Loucy (cell line): ENCODE measurements at regions not wholly inside any gene's neighbourhood (a gene's known extent, or its start where the extent isn't known, plus 50 kb on each side); places are given as distances from the start of the nearest gene placed in this dataset.
"Not testable (repeated sequence)": the region's sequence is repeated elsewhere in the genome, so short reads cannot be mapped to it uniquely, and the experiment has no call there.

ENCODE experiments used
- H2AFZ ChIP-seq: fragments of 200-600 bp; sonication (generic); 2 replicates; pipeline ENCODE4 v1.6.0; 2016; ENCODE audit warnings: antibody characterized with exemption, mild to moderate bottlenecking, low read length, moderate library complexity
- H3F3A ChIP-seq: fragments of 200-600 bp; 2 replicates; pipeline ENCODE4 v1.6.0; 2016; ENCODE audit warnings: antibody characterized with exemption, low read depth, mild to moderate bottlenecking
- H3K27me3 ChIP-seq: fragments of 200-600 bp; sonication (generic); 2 replicates; pipeline ENCODE4 v1.6.1; 2014; ENCODE audit warnings: low read length, mild to moderate bottlenecking; ENCODE audit not compliant: insufficient read depth, poor library complexity, severe bottlenecking
- H3K36me3 ChIP-seq: fragments of 200-600 bp; sonication (generic); 2 replicates; pipeline ENCODE4 v1.6.1; 2016; ENCODE audit warnings: low read length; ENCODE audit not compliant: insufficient read depth
- H3K4me1 ChIP-seq: fragments of 200-600 bp; sonication (generic); 2 replicates; pipeline ENCODE4 v1.5.1; 2014; ENCODE audit warnings: low read length, mild to moderate bottlenecking; ENCODE audit not compliant: insufficient read depth, poor library complexity, severe bottlenecking
- H3K4me2 ChIP-seq: fragments of 200-600 bp; sonication (generic); 2 replicates; pipeline ENCODE4 v1.6.0; 2014; ENCODE audit warnings: antibody characterized with exemption, low read length, low read depth, mild to moderate bottlenecking; ENCODE audit not compliant: poor library complexity, severe bottlenecking
- H3K4me3 ChIP-seq: fragments of 200-600 bp; sonication (generic); 2 replicates; pipeline ENCODE4 v1.5.1; 2014; ENCODE audit warnings: low read length, mild to moderate bottlenecking, mixed read lengths; ENCODE audit not compliant: poor library complexity, severe bottlenecking
- H3K79me2 ChIP-seq: fragments of 200-600 bp; sonication (generic); 2 replicates; pipeline ENCODE4 v1.6.1; 2014; ENCODE audit warnings: low read length; ENCODE audit not compliant: insufficient read depth
- H3K9ac ChIP-seq: fragments of 200-600 bp; sonication (generic); 2 replicates; pipeline ENCODE4 v1.6.0; 2014; ENCODE audit warnings: mild to moderate bottlenecking, low read depth, low read length, moderate library complexity; ENCODE audit not compliant: poor library complexity, severe bottlenecking
- H3K9me2 ChIP-seq: fragments of 200-600 bp; sonication (generic); replicated peaks from 2 replicates; pipeline ENCODE4 v1.6.1; 2016; ENCODE audit warnings: low read depth, low read length, mixed read lengths
- H3K9me3 ChIP-seq: fragments of 200-600 bp; sonication (generic); 2 replicates; pipeline ENCODE4 v1.6.1; 2014; ENCODE audit warnings: mild to moderate bottlenecking, antibody characterized with exemption, low read length, low read depth; ENCODE audit not compliant: insufficient read depth
- H4K20me1 ChIP-seq: fragments of 200-600 bp; sonication (generic); 2 replicates; pipeline ENCODE4 v1.6.0; 2014; ENCODE audit warnings: antibody characterized with exemption, low read length, mild to moderate bottlenecking; ENCODE audit not compliant: insufficient read depth, poor library complexity, severe bottlenecking
- EZH2phosphoT487 ChIP-seq: fragments of 200-600 bp; IDR thresholded peaks from 2 replicates; pipeline ENCODE4 v1.6.1; 2018; ENCODE audit warnings: antibody characterized with exemption, mild to moderate bottlenecking, moderate library complexity, borderline replicate concordance
- TF ChIP-seq, protein P1 (sequence below): fragments of 200-600 bp; sonication (generic); conservative IDR thresholded peaks from 2 replicates; pipeline ENCODE4 v1.5.1; 2014; ENCODE audit warnings: mild to moderate bottlenecking, antibody characterized with exemption, low read length

DNA sequence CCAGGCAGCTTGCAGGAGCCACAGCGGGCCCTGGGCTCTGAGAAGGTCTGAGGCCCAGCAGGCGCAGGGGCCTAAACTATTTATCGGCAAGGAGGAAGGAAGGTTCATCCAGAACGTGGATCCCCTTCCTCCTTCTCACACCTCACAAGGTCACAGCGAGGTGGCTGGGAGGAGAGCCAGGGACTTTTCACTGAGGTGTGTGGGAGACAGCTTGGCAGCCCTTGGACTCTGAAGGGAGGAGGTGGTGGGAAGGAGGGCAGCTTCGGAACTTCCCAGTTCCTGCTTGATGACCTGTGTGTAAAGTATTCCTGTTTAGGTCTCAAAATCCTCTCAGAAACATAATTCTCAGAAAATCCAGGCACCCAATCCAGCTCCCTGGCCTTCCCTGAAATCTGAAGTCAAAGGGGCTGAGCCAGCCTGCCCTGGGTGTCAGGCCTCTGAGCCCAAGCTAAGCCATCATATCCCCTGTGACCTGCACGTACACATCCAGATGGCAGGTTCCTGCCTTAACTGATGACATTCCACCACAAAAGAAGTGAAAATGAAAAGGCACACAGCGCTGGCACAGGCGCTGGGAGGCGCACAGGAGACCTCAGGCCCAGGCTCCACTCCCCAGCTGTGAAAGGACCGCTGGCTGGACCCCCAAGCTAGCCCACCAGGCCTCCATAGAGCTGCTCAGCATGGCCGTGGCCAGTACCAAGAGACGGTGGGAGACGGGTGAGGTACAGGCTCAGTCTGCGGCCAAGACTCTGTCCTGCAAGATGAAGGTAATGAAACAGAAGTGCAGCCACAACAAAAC lies 269.4 kb upstream of the FRG2C start:
- not testable (repeated sequence) for H3K36me3 ChIP-seq

DNA sequence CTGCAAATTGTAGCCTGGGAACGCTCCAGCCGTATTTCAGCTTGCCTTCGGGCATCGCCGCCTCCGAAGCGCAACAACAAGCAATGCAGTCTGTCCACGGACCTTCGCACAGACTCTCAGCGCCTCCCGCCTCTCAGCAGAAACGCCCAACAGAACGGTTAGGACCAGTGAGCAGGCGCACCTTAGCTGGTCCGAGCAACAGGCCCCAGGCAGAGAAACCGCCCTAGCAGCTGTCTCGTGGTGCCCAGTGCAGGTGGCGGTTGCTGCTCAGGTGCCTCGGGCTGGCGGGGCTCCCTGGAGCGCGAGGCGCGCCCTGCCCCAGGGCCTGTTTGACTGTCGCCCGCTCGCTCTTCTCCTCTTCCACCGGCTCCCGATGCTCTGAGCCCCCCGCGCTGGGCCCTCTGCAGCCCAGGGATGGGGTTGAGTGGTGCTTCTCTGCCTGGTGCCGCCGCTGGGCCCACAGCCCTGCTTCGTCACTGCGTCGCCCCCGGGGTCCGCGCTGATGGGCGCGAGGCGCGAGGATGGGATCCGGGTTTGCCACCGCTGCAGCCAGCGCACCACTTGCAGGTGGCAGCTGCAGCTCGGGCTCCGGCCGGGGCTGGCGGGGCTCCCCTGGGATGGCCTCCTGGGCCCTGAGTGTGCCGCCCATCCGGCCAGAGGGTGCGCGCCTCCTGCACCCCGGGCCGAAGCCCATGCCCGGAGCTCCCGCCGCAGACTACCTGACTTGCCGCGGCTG lies 268.4 kb upstream of the FRG2C start:
- Histone ChIP-seq H2AFZ (no peak overlapping the region), H3K9ac (no peak overlapping the region), H4K20me1 (no peaks in the 10 kb centered on the region), H3K36me3 (no peaks in the 10 kb centered on the region), H3K4me2 (no peak overlapping the region), H3K9me3 (no peaks in the 10 kb centered on the region), H3K79me2 (no peaks in the 10 kb centered on the region), H3K4me3 (no peak overlapping the region), H3K4me1 (no peaks in the 10 kb centered on the region), H3K9me2 (no peaks in the 10 kb centered on the region), H3F3A (no peaks in the 10 kb centered on the region), H3K27me3 (no peaks in the 10 kb centered on the region)
- TF ChIP-seq, protein P1, sequence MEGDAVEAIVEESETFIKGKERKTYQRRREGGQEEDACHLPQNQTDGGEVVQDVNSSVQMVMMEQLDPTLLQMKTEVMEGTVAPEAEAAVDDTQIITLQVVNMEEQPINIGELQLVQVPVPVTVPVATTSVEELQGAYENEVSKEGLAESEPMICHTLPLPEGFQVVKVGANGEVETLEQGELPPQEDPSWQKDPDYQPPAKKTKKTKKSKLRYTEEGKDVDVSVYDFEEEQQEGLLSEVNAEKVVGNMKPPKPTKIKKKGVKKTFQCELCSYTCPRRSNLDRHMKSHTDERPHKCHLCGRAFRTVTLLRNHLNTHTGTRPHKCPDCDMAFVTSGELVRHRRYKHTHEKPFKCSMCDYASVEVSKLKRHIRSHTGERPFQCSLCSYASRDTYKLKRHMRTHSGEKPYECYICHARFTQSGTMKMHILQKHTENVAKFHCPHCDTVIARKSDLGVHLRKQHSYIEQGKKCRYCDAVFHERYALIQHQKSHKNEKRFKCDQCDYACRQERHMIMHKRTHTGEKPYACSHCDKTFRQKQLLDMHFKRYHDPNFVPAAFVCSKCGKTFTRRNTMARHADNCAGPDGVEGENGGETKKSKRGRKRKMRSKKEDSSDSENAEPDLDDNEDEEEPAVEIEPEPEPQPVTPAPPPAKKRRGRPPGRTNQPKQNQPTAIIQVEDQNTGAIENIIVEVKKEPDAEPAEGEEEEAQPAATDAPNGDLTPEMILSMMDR = no peak
- no peak for TF ChIP-seq EZH2phosphoT487

More for the DNA sequence above, 269.4 kb upstream of the FRG2C start:
- H4K20me1 ChIP-seq, H3K4me3 ChIP-seq, H3K9ac ChIP-seq, H3K79me2 ChIP-seq, H3K4me2 ChIP-seq, H2AFZ ChIP-seq, H3K9me3 ChIP-seq, H3K9me2 ChIP-seq, H3F3A ChIP-seq, H3K4me1 ChIP-seq, H3K27me3 ChIP-seq: not testable (repeated sequence)

DNA sequence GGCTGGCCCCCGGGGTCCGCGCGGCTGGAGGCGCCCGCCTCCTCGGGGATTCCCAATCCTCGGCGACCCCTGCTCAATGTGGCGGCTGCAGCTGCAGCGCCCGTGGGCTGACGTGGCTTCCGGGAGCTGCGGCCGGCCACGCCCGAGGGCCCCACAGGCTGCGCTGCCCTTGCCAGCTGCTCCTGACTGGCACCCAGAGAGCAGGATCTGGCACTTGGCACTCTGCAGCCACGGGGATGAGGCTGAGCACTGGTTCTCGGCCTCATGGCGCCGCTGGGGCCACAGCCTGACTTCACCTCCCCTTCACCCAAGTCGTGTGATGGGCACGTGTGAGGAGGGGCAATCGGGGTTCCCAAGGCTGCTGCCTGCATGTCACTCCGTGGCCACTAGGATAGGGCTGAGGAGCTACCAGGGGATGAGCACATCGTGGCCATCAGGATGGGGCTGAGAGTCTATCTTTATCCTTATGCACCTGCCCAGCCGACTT lies 267.8 kb upstream of the FRG2C start:
- Histone ChIP-seq H3K79me2 (no peaks in the 10 kb centered on the region), H2AFZ (no peak overlapping the region), H3K4me3 (no peak overlapping the region), H3K9me2 (no peaks in the 10 kb centered on the region), H3K9me3 (no peaks in the 10 kb centered on the region), H3F3A (no peaks in the 10 kb centered on the region), H3K9ac (no peak overlapping the region), H3K4me2 (no peak overlapping the region), H4K20me1 (no peaks in the 10 kb centered on the region), H3K36me3 (no peaks in the 10 kb centered on the region), H3K27me3 (no peaks in the 10 kb centered on the region), H3K4me1 (no peaks in the 10 kb centered on the region)
- TF ChIP-seq, protein P1 = no peak
- no peak for TF ChIP-seq EZH2phosphoT487

DNA sequence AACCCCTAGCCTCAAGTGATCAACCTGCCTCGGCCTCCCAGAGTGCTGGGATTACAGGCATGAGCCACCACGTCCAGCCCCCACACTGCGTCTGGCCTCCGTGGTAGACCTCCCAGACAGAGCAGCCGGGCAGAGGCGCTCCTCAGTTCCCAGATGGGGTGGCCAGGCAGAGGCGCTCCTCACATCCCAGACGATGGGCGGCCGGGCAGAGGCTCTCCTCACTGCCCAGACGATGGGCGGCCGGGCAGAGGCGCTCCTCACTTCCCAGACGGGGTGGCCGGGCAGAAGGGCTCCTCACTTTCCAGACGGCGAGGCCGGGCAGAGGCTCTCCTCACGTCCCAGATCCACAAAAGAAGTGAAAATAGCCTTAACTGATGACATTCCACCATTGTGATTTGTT lies 266.6 kb upstream of the FRG2C start:
- not testable (repeated sequence) for H3F3A ChIP-seq, H3K4me1 ChIP-seq, H4K20me1 ChIP-seq, H3K9me2 ChIP-seq, H3K79me2 ChIP-seq, H3K27me3 ChIP-seq, H3K4me2 ChIP-seq, H3K36me3 ChIP-seq, H3K9me3 ChIP-seq, H2AFZ ChIP-seq, H3K4me3 ChIP-seq, H3K9ac ChIP-seq
